HAP-1 (cell line): ENCODE measurements at regions not wholly inside any gene's neighbourhood (a gene's known extent, or its start where the extent isn't known, plus 50 kb on each side); places are given as distances from the start of the nearest gene placed in this dataset.
"Not testable (repeated sequence)": the region's sequence is repeated elsewhere in the genome, so short reads cannot be mapped to it uniquely, and the experiment has no call there.

Source experiments
- DNase-seq, 2 experiments: peaks; one replicate each; pipeline ENCODE4 v3.0.0-alpha.2; 2016 to 2020; ENCODE audit warnings: low spot score in 2 of 2
- H3K27me3 ChIP-seq: fragments of 250-450 bp; sonication (Bioruptor Pico); 2 replicates; pipeline ENCODE4 v1.5.1; 2020; ENCODE audit warnings: low read depth, mild to moderate bottlenecking, moderate library complexity
- H3K36me3 ChIP-seq: fragments of 250-450 bp; sonication (Bioruptor Pico); replicated peaks from 2 replicates; pipeline ENCODE4 v1.5.1; 2020; ENCODE audit warnings: mild to moderate bottlenecking
- H3K4me1 ChIP-seq: fragments of 250-450 bp; sonication (Bioruptor Pico); 2 replicates; pipeline ENCODE4 v1.5.1; 2020; ENCODE audit warnings: mild to moderate bottlenecking
- H3K4me3 ChIP-seq: fragments of 250-450 bp; sonication (Bioruptor Pico); 2 replicates; pipeline ENCODE4 v1.5.1; 2020; ENCODE audit warnings: mild to moderate bottlenecking, moderate library complexity
- H3K9me3 ChIP-seq: fragments of 250-450 bp; sonication (Bioruptor Pico); 2 replicates; pipeline ENCODE4 v1.5.1; 2020; ENCODE audit warnings: mild to moderate bottlenecking, moderate library complexity
- in situ Hi-C: fragments of 300-500 bp; cut with MboI; formaldehyde crosslinking; loops from 3 replicates; pipeline ENCODE4 v1.14.3; 2020; ENCODE audit warnings: low sequenced_read_pairs, inconsistent platforms, mixed read lengths

- no peak for DNase-seq
- H3K9me3 ChIP-seq, result no peaks in the 10 kb centered on the region
- no peak overlapping the region for H3K4me3 ChIP-seq
- in situ Hi-C loops, result no loop called here
- H3K36me3 ChIP-seq, result no peaks in the 10 kb centered on the region
- H3K4me1 ChIP-seq, result no peaks in the 10 kb centered on the region
- no peaks in the 10 kb centered on the region for H3K27me3 ChIP-seq
Observed at GRCh38 chr13:58488251-58488650, 856.7 kb downstream of the PCDH17 start.

DNA sequence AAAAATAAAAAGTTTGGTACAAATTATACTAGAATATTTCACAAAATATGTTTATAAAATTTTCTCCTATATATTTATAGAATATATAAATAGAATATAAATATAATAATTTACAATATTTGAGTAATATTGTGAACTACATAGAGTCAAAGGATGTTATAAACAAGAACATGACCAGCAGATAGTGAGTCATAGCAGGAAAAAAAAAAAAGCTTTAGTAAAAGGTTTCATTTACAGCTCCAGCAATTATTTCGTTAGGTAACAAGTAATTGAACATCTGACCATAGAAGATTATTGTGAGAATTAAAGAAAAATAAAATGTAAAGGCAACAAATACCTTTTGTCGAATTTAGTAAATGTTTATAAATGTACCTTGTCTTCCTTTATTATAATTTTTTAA, 864.1 kb downstream of the PCDH17 start:
- no peak for DNase-seq
- H3K27me3 ChIP-seq, result no peaks in the 10 kb centered on the region
- no peak overlapping the region for H3K4me3 ChIP-seq
- no peaks in the 10 kb centered on the region for H3K9me3 ChIP-seq
- H3K36me3 ChIP-seq, result no peaks in the 10 kb centered on the region
- H3K4me1 ChIP-seq, result 0 out of 2 replicates have a peak, but pooled peaks cover 5% of the 10 kb centered on the region
- in situ Hi-C loops, result no loop called here

DNA sequence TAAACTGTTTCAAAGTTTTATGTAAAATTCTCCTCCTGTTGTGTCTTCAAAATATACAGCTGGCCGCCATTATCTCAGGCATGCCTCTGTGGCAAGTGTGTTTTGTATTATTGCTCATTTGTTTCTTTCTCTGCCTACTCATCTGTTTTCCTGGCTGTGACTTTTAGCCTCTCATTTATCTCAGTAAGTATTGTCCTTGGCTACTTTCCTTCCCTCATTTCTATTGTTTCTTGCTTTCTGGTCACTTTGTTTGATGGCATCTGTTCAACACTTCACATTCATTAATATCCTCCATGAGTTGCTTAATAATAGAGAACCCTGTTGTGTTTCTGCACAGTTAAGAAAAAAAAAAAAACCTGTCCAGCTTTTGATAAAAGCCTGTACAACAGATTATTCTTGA, 869.4 kb downstream of the PCDH17 start:
- in situ Hi-C loops, result no loop called here
- Histone ChIP-seq H3K4me3 (no peak overlapping the region), H3K9me3 (no peaks in the 10 kb centered on the region), H3K27me3 (no peaks in the 10 kb centered on the region), H3K4me1 (0 out of 2 replicates have a peak, but pooled peaks cover 5% of the 10 kb centered on the region), H3K36me3 (no peaks in the 10 kb centered on the region)
- no peak for DNase-seq

GRCh38 chr13:58504202-58504700, 872.7 kb downstream of the PCDH17 start:
- DNase-seq, H3K4me3 ChIP-seq, in situ Hi-C loops, H3K9me3 ChIP-seq, H3K27me3 ChIP-seq, H3K36me3 ChIP-seq, H3K4me1 ChIP-seq: not testable (repeated sequence)

- H3K4me1 ChIP-seq, H3K36me3 ChIP-seq, DNase-seq, H3K27me3 ChIP-seq, in situ Hi-C loops, H3K4me3 ChIP-seq, H3K9me3 ChIP-seq: not testable (repeated sequence)
Observed at GRCh38 chr13:58505262-58505920, 873.8 kb downstream of the PCDH17 start.

- no peaks in the 10 kb centered on the region for H3K27me3 ChIP-seq
- H3K4me1 ChIP-seq, result no peaks in the 10 kb centered on the region
- H3K4me3 ChIP-seq, result no peak overlapping the region
- no peaks in the 10 kb centered on the region for H3K9me3 ChIP-seq
- H3K36me3 ChIP-seq, result no peaks in the 10 kb centered on the region
- in situ Hi-C loops, result no loop called here
- no peak for DNase-seq
Observed at GRCh38 chr13:58528351-58528750, 896.8 kb downstream of the PCDH17 start.

DNA sequence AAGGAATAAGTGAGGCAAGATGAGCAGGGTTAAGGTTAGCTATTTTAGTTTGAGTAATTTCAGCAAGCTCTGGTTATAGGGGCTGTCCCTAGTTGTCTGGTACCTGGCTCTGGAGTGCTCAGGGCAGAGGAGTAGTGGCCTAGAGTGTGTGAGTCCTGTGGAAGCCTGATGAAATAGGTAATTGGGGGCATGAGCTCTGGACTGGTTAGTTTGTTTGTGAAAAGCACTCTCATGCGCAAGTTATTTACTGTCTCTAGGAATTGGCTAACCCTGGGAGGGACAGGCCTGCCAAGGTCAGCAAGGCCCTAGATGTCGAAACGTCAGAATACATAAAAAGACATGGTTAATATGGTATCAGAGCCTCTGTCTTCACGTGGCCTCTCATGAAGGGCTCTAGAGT, 900.1 kb downstream of the PCDH17 start:
- no peaks in the 10 kb centered on the region for H3K9me3 ChIP-seq
- in situ Hi-C loops, result no loop called here
- no peak for DNase-seq

GRCh38 chr13:58542530-58542929, 911.0 kb downstream of the PCDH17 start:
- Histone ChIP-seq H3K9me3 (no peaks in the 10 kb centered on the region), H3K36me3 (no peaks in the 10 kb centered on the region), H3K4me3 (no peak overlapping the region), H3K4me1 (no peaks in the 10 kb centered on the region), H3K27me3 (no peaks in the 10 kb centered on the region)
- in situ Hi-C loops, result no loop called here
- no peak for DNase-seq

More for the DNA sequence above, 900.1 kb downstream of the PCDH17 start:
- H3K4me1 ChIP-seq, result no peaks in the 10 kb centered on the region
- no peaks in the 10 kb centered on the region for H3K36me3 ChIP-seq
- no peak overlapping the region for H3K4me3 ChIP-seq
- H3K27me3 ChIP-seq, result no peaks in the 10 kb centered on the region

DNA sequence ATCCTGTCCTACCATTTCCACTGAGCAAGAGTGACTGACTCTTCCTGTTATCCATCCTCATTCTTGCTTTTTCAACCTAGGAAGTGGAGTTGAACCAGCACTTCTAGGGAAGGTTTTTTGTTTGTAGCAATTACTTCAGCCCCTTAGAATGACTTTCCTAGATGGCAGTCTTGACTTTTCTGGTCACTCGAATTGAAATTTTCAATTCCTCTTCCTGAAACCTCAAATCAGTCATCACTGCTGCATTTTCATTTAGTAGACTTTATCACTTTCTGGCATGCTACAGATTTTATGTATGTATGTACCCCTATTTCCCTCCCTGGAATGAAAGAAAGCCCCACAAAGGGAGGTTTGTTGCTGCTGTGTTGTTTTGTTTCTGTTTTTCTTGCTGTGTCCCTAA, 915.9 kb downstream of the PCDH17 start:
- no peak for DNase-seq
- no peaks in the 10 kb centered on the region for H3K36me3 ChIP-seq
- no peak overlapping the region for H3K4me3 ChIP-seq
- H3K9me3 ChIP-seq, result no peaks in the 10 kb centered on the region
- H3K27me3 ChIP-seq, result no peaks in the 10 kb centered on the region
- no peaks in the 10 kb centered on the region for H3K4me1 ChIP-seq
- in situ Hi-C loops, result no loop called here

DNA sequence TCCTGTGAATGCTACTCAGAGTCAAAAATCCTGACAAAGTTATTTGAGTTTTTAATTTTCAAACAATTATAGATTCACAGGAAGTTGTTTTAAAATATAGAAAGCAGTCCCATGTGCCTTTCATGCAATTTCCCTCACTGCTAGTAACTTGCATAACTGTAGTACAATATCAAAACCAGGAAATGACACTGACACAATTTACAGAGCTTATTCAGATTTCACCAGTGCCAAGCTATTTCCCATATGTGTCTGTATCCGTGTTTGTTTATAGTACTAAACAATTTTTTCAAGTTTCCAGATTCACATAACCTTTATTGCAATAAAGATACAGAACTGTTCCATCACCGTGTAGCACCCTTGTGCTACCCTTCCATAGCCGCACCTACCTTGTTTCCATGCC, 934.6 kb downstream of the PCDH17 start:
- DNase-seq, result no peak
- Histone ChIP-seq H3K36me3 (no peaks in the 10 kb centered on the region), H3K27me3 (no peaks in the 10 kb centered on the region), H3K9me3 (no peaks in the 10 kb centered on the region), H3K4me1 (no peaks in the 10 kb centered on the region), H3K4me3 (no peak overlapping the region)
- in situ Hi-C loops, result no loop called here

DNA sequence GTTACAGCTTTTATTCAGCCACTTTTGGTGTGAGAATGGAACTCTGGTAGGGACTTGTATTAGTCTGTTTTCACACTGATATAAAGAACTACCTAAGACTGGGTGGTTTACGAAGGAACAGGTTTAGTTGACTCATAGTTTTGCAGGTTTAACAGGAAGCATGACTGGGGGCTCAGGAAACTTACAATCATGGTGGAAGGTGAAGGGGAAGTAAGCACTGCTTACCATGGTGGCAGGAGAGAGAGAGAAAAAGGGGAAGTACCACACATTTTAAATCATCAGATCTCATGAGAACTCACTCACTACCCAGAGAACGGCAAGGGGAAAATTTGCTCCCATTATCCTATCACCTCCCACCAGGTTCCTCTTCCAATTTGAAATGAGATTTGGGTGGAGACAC, 942.2 kb downstream of the PCDH17 start:
- in situ Hi-C loops, result no loop called here
- no peak for DNase-seq

GRCh38 chr13:58574791-58575190, 943.2 kb downstream of the PCDH17 start:
- H3K4me1 ChIP-seq, result no peaks in the 10 kb centered on the region
- H3K9me3 ChIP-seq, result no peaks in the 10 kb centered on the region; the same call in 1 of the 2 replicates

More for the DNA sequence above, 942.2 kb downstream of the PCDH17 start:
- Histone ChIP-seq H3K27me3 (no peaks in the 10 kb centered on the region), H3K4me1 (no peaks in the 10 kb centered on the region), H3K36me3 (no peaks in the 10 kb centered on the region), H3K4me3 (no peak overlapping the region), H3K9me3 (no peaks in the 10 kb centered on the region; the same call in 1 of the 2 replicates)

GRCh38 chr13:58579468-58579867, 947.9 kb downstream of the PCDH17 start:
- in situ Hi-C loops, result no loop called here
- Histone ChIP-seq H3K27me3 (no peaks in the 10 kb centered on the region), H3K4me3 (no peak overlapping the region), H3K36me3 (no peaks in the 10 kb centered on the region), H3K4me1 (no peaks in the 10 kb centered on the region), H3K9me3 (no peaks in the 10 kb centered on the region; the same call in 1 of the 2 replicates)
- no peak for DNase-seq

More at GRCh38 chr13:58574791-58575190, 943.2 kb downstream of the PCDH17 start:
- Histone ChIP-seq H3K4me3 (no peak overlapping the region), H3K36me3 (no peaks in the 10 kb centered on the region), H3K27me3 (no peaks in the 10 kb centered on the region)
- in situ Hi-C loops, result no loop called here
- DNase-seq, result no peak

DNA sequence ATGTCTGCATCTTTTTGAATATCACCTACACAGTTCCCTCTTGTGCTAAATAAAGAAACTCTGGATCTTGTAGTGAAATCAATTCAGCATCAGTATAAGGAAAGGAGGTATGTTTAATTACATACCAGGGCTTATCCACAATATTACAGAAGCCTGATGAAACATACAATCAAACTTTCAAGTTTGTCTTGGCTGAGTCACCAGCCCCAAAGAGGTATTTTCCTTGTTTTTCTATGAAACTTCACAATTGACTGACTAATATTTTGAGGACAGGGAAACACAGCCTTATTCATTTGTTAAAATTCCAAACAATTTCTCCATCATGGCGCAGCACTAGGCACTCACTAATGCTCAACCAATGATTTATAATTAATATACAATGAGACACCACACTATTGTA, 952.4 kb downstream of the PCDH17 start:
- no peak overlapping the region for H3K4me3 ChIP-seq
- DNase-seq, result no peak
- in situ Hi-C loops, result no loop called here
- no peaks in the 10 kb centered on the region for H3K9me3 ChIP-seq
- no peaks in the 10 kb centered on the region for H3K27me3 ChIP-seq
- H3K4me1 ChIP-seq, result no peaks in the 10 kb centered on the region
- no peaks in the 10 kb centered on the region for H3K36me3 ChIP-seq

DNA sequence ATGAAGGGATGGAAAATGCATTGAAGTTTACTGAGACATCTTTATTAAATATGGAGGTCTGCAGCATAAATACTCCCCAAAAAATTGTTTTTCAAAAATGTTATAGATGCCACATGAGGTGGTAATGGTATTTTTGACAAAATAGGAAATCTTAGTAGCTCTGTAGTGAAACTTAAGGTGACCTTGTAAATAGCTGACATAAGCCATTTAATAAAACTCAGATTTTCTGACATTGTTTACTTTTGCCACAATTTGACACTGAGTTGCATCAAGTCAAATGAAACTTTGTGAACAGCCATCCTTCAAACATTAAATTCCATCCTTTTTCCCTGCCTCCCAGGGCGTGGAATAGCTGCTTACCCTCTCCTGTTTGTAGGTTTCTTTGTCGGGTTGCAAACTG, 953.1 kb downstream of the PCDH17 start:
- Histone ChIP-seq H3K9me3 (no peaks in the 10 kb centered on the region), H3K27me3 (no peaks in the 10 kb centered on the region), H3K4me1 (no peaks in the 10 kb centered on the region), H3K36me3 (no peaks in the 10 kb centered on the region), H3K4me3 (no peak overlapping the region)
- no peak for DNase-seq
- in situ Hi-C loops, result no loop called here
